ENCODE measurements at regions not wholly inside any gene's neighbourhood (a gene's known extent, or its start where the extent isn't known, plus 50 kb on each side); places are given as distances from the start of the nearest gene placed in this dataset.

DNA sequence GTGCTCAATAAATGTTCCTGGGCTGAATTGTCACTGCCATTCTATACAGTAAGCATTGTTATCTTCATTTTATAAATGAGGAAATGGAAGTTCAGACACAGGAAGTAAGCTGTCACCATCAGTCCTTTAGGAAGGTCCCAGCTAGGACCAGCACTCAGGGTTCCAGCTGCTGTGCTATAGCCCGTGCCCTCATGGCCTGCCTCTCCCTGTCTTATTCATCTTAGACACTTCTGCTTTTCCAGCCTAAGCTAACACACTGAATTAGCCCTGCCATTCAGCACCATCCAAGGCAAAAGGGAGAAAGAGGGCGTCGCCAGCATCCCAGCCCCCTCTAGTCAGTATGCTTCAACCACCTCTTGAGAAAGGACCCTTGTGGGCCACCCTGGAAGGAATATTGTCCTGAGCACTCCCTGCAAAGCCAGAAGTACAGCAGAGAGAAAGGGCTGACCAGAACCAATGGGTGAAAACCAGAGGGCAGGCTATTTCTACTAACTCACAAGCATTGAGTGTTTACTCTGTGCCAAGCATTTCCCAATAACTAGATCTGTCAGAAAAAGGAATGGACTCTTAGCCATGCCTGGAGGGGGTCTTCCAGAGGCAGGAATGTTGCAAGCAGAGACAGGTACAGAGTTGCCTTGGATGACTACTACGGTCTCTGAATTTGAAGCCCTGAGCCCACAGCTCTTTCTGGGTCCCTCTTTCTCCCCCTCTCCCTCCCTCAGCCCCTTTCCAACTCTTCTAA is 77.9 kb upstream of the NFIA start:
- no peak overlapping the region for H3K4me2 ChIP-seq (ENCODE audit: insufficient read depth, insufficient read length, low read length)
- H2BK120ac ChIP-seq (ENCODE audit: low read depth, low read length, poor library complexity, severe bottlenecking) = no peak overlapping the region
- no peaks in the 10 kb centered on the region for H3K9me3 ChIP-seq (ENCODE audit: control insufficient read depth, low read depth, low read length)
- TF ChIP-seq, protein P1, sequence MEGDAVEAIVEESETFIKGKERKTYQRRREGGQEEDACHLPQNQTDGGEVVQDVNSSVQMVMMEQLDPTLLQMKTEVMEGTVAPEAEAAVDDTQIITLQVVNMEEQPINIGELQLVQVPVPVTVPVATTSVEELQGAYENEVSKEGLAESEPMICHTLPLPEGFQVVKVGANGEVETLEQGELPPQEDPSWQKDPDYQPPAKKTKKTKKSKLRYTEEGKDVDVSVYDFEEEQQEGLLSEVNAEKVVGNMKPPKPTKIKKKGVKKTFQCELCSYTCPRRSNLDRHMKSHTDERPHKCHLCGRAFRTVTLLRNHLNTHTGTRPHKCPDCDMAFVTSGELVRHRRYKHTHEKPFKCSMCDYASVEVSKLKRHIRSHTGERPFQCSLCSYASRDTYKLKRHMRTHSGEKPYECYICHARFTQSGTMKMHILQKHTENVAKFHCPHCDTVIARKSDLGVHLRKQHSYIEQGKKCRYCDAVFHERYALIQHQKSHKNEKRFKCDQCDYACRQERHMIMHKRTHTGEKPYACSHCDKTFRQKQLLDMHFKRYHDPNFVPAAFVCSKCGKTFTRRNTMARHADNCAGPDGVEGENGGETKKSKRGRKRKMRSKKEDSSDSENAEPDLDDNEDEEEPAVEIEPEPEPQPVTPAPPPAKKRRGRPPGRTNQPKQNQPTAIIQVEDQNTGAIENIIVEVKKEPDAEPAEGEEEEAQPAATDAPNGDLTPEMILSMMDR (conservative IDR thresholded peaks at IDR 0.05) = no peak
- H3K27me3 Mint-ChIP-seq (ENCODE audit: low read depth) = peaks cover 8% of the 10 kb centered on the region
- H3K4me3 Mint-ChIP-seq = no peak overlapping the region
- H3K79me1 ChIP-seq (ENCODE audit: insufficient read depth, low read depth, low read length, poor library complexity, severe bottlenecking) = no peaks in the 10 kb centered on the region
- no peak overlapping the region for H2BK20ac ChIP-seq (ENCODE audit: low read depth, low read length, poor library complexity, severe bottlenecking)
- no peak overlapping the region for H3K27ac Mint-ChIP-seq
- H4K8ac ChIP-seq (replicated peaks; ENCODE audit: insufficient read length, low read depth, low read length) = no peak overlapping the region
- H3T11ph ChIP-seq (ENCODE audit: low read length) = no peak overlapping the region
- H3K23me2 ChIP-seq (ENCODE audit: insufficient read length, low read depth, low read length, poor library complexity, severe bottlenecking) = no peaks in the 10 kb centered on the region
- peaks cover 13% of the 10 kb centered on the region for H3K4me1 ChIP-seq (ENCODE audit: insufficient read depth, low read length)
- no peak overlapping the region for H3K23ac ChIP-seq (ENCODE audit: insufficient read length, low read depth, low read length)
- no peak overlapping the region for H3K56ac ChIP-seq (ENCODE audit: insufficient read length, low read depth, low read length)
- H3K14ac ChIP-seq (ENCODE audit: insufficient read depth, low read length) = no peak overlapping the region
- H3K9ac ChIP-seq (ENCODE audit: extremely low read depth, insufficient read length, low read length) = no peak overlapping the region
- no peaks in the 10 kb centered on the region for H3K79me2 ChIP-seq (ENCODE audit: insufficient read depth, low read length)
- no peak overlapping the region for H2BK5ac ChIP-seq (ENCODE audit: insufficient read length, low read length)
- H2AFZ ChIP-seq (ENCODE audit: low read length) = no peak overlapping the region
- H2AK5ac ChIP-seq (ENCODE audit: insufficient read length, low read length) = no peak overlapping the region
- H4K91ac ChIP-seq (ENCODE audit: insufficient read length, low read depth, low read length) = no peak overlapping the region
- no peak overlapping the region for H3K18ac ChIP-seq (ENCODE audit: insufficient read length, low read depth, low read length)
- no peak overlapping the region for H4K5ac ChIP-seq (ENCODE audit: insufficient read length, low read depth, low read length)
- no peak overlapping the region for H2BK15ac ChIP-seq (ENCODE audit: low read depth, low read length)
- no peak overlapping the region for H3K27ac ChIP-seq (ENCODE audit: insufficient read length, low read depth, low read length)
- H2BK12ac ChIP-seq (ENCODE audit: insufficient read length, low read depth, low read length) = no peak overlapping the region
- no peaks in the 10 kb centered on the region for H3K36me3 Mint-ChIP-seq (ENCODE audit: insufficient read depth in 1 of 3, low read depth in 3 of 3)
- no peak for DNase-seq
- no peaks in the 10 kb centered on the region for H3K27me3 ChIP-seq (ENCODE audit: insufficient read depth, low read length)
- no peaks in the 10 kb centered on the region for H3K9me3 Mint-ChIP-seq
- H4K20me1 ChIP-seq (ENCODE audit: control insufficient read depth, insufficient read depth, insufficient read length) = no peaks in the 10 kb centered on the region
- WGBS (ENCODE audit: extremely low coverage, insufficient read length, low lambda C conversion rate) = no CpG with 5 or more reads among the region's 4 CpGs
- H3K4me1 Mint-ChIP-seq = peaks cover 49 to 55% of the 10 kb centered on the region in 2 experiments
- no peak overlapping the region for H3K4ac ChIP-seq (ENCODE audit: low read depth, low read length)
